HG02678 (cell line): ENCODE measurements at regions not wholly inside any gene's neighbourhood (a gene's known extent, or its start where the extent isn't known, plus 50 kb on each side); places are given as distances from the start of the nearest gene placed in this dataset.
"Not testable (repeated sequence)": the region's sequence is repeated elsewhere in the genome, so short reads cannot be mapped to it uniquely, and the experiment has no call there.

Source experiments
- ATAC-seq: cut with Tn5 transposase; IDR thresholded peaks from one replicate; pipeline ENCODE4 v1.9.1; 2021; ENCODE audit warnings: mild to moderate bottlenecking, moderate library complexity; ENCODE audit not compliant: unreplicated experiment

DNA sequence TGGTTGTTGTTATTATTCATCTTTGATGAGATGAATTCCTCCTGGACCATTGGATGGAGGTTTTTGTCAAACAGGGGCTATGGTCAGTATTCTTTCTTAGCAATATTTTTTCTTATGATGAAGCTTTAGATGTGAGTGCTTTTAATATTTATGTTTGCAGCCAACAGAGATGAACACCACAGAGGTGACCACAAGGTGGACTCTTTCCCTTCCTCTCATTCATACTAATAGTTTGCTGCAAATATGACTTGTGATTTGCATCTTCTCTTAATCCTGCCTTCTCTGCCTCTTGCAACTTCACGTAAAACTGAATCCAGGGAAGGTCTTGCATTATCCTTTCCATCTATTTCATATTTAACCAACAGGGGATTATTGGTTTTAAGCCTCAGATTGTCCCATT lies 473.1 kb upstream of the UBE2E2 start:
- no peak for ATAC-seq

DNA sequence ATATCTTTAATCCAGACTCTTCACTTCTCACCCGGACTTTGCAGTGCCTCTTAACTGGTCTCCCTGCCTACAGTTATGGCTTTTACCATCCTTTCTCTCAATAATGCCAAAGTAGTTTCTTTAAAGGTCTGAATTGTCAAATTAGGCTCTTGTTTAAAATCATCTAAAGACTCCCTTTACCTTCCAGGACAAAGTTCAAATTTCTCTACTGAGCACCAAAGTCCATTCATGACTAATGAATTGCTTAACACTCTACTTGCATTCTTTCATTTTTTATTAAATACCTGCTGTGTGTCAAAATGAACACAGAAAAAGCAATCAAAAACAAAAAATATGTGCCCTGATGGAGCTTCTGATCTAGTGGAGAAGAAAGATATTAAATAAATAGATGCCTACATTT lies 472.4 kb upstream of the UBE2E2 start:
- no peak for ATAC-seq

DNA sequence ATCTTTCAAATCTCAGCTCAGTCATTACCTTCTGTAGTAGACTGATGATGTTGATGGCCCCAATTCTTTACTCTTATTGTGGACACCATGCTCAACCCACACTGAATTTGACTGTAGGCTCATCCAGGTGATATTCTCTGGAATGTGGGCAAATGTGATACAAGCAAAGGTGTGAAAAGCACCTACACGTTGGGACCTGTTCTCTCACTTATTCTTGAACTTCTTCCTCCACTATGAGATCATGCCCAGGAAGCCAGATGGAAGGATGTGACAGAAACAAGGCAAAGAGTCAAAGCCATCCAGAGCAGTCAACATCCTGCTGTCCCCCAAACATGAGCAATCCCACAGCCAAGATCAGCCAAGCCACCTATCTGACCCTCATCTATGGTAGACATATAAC lies 471.2 kb upstream of the UBE2E2 start:
- ATAC-seq, result no peak

- ATAC-seq, result no peak
Measured at GRCh38 chr3:22732641-22733040, 470.5 kb upstream of the UBE2E2 start.

- no peak for ATAC-seq
Measured at GRCh38 chr3:22734207-22734606, 468.9 kb upstream of the UBE2E2 start.

- ATAC-seq, result no peak
Measured at GRCh38 chr3:22734756-22735155, 468.4 kb upstream of the UBE2E2 start.

GRCh38 chr3:22735373-22735772 lies 467.8 kb upstream of the UBE2E2 start:
- no peak for ATAC-seq

DNA sequence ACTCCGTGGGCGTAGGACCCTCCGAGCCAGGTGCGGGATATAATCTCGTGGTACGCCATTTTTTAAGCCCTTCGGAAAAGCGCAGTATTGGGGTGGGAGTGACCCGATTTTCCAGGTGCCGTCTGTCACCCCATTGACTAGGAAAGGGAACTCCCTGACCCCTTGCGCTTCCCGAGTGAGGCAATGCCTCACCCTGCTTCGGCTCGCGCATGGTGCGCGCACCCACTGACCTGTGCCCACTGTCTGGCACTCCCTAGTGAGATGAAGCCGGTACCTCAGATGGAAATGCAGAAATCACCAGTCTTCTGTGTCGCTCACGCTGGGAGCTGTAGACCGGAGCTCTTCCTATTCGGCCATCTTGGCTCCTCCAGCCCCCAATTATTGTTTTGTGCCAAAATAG lies 459.7 kb upstream of the UBE2E2 start:
- ATAC-seq, result not testable (repeated sequence)

GRCh38 chr3:22745321-22745720 lies 457.8 kb upstream of the UBE2E2 start:
- no peak for ATAC-seq

- ATAC-seq, result no peak
Measured at GRCh38 chr3:22746221-22746620, 456.9 kb upstream of the UBE2E2 start.

GRCh38 chr3:22748453-22749045 lies 454.6 kb upstream of the UBE2E2 start:
- ATAC-seq, result no peak

DNA sequence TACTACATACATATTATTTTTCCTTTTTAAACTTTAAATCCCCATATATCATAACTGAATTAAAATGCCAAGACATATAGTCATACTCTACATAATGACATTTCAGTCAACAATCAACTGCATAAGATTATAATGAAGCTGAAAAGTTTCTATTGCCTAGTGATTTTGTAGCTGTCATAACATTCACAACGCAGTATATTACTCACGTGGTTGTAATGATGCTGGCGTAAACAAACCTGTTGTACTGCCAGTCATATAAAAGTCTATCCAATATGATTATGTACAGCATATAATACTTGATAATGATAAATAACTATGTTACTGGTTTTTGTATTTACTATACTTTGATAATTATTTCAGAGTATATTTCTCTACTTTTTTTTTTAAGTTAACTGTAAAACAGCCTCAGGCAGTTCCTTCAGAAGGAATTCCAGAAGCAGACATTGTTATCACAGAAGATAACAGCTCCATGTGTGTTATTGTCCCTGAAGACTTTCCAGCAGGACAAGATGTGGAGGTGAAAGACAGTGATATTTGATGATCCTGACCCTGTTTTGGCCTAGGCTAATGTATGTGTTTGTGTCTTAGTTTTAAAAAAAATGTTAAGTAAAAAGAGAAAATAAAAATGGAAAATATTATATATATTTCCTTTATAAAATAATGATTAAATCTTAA lies 443.4 kb upstream of the UBE2E2 start:
- ATAC-seq, result no peak

DNA sequence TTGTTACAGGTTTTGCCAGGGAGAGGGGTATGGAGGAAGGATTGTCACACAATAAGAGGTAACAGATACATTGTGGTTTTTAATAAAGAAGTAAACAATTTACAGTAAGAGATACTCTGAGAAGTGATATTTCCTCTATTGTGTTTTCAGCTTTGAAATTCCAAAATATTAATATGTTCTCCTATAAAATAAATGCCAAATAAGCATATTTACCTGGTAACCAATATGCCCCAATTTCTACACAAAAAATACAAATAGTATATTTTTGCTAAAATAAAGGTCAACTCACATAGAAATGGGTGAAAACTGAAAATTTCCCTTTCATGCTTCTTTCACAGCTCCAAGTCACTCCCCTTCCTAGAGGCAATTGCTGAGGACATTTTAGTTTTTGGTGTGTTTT lies 437.4 kb upstream of the UBE2E2 start:
- no peak for ATAC-seq

DNA sequence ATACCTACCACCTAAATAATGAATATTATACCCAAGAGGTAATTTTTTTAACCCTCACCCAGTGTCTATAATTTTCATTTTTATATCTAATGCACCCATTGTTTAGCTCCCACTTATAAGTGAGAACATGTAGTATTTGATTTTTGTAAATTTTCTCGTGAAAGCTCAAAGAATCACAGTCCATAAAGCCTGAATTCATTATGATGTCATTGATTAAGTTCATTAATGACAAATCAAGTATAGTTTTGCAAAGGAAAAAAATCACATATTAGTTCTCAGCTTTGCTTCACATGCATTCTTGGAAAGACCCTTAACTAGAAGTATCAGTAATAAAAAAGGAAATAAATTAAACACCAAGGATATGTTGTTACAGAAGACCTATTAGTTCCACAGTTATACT lies 425.3 kb upstream of the UBE2E2 start:
- ATAC-seq, result no peak

DNA sequence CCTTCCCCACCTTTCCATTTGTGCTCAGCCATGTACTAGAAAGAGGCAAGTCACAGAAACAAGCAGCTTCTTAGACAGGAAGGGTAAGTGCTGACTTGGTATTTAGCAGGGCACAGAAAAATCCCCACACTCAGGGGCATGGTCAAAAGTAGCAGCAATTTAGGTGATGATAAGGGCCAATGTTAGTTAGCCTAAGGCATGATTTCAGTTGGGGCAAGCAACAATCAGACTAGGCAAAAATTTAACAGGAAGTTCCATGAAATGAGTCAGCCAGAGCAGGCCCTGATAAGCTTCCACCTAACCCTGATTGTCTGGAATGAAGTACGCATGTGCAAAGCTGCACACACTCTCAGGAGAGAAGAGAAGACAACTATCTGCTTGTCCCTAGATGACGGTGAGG lies 423.4 kb upstream of the UBE2E2 start:
- no peak for ATAC-seq

DNA sequence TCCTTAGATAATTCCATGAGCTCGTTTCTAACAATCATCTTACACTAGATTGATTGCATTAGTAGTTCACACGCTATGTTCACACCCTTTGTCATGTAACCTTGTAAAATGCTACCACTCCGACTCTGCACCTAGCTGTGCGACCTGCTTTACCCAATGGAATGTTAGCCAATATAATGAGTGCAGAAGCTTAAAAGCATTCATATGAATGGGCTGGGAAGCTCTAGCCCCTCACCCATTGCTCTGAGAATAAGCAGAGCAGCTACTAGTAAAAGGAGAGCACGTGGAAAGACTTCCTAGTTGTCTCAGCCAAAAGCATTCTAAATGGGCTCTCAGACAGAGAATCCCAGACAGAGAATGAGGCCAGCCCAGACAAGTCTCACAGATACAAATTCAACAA lies 410.6 kb upstream of the UBE2E2 start:
- no peak for ATAC-seq

DNA sequence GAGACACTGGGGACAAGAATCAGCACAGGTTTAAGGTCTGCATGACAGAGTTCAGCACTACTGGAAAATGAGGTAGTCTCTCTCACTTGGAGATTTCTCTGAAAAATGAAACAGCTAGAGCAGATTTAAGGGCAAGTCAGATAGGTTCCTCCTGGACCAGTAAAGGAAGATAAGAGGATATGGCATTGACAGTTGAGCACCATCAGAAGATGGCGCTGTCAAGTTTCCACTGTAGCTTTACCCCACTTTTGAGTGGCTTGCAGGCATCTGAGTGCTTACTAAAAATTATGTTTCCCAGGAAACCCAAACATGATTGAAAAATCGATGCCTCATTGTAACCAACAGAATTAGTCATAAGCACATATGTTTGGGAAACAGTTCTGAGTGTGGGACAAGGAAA lies 407.2 kb upstream of the UBE2E2 start:
- no peak for ATAC-seq

GRCh38 chr3:22798461-22798860 lies 404.7 kb upstream of the UBE2E2 start:
- ATAC-seq, result no peak

GRCh38 chr3:22819209-22819608 lies 383.9 kb upstream of the UBE2E2 start:
- ATAC-seq, result no peak

DNA sequence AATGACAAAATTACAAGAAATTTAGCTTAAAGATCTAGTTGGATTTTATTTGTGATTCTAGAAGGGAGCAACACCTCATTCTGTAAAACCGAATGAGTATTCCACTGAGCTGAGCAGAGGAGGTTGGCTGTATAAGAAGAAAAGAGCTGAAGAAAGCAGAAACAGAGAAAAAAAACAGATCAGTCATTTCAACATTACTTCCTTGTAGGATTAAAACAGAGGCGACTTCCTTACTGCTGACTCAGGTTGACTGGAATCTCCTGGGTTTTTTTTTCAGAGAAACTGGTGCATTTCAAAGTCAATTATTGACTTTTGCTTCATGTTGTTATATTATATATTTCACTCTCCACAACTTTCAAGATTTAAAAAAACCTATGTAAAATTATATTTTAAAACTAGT lies 368.1 kb upstream of the UBE2E2 start:
- no peak for ATAC-seq

DNA sequence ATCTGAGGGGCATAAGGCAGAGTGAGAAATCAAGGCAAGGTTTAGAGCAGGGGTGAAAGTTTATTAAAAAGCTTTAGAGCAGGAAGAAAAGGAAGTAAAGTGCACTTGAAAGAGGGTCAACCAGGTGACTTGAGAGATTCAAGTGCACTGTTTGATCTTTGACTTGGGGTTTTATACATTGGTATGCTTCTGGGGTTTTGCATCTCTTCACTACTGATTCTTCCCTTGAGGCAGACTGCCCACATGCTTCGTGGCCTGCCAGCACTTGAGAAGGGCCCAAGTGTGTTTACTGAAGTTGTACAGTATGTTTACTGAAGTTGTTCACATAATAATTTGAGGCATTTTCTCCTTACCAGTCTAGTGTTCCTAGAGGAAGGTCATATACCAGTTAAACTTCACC lies 367.0 kb upstream of the UBE2E2 start:
- ATAC-seq, result no peak

DNA sequence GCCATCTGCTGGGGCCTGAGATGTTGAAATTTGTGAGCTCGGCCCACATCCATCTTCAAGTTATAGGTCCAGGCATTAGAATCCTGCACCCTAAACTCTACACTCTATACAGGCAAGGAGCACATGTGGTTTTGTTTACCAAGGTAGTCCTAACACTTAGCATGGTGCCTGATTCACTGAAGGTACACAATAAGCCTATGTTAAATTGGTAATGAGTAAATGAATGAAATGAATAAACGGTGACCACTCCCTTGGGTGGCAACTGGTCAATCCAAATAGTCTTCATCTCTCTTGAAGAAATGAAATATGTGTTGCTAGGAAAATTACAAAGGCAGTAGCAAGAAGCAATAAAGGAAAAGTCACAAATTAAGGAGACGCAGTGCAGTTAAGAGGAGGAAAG lies 359.3 kb upstream of the UBE2E2 start:
- no peak for ATAC-seq

DNA sequence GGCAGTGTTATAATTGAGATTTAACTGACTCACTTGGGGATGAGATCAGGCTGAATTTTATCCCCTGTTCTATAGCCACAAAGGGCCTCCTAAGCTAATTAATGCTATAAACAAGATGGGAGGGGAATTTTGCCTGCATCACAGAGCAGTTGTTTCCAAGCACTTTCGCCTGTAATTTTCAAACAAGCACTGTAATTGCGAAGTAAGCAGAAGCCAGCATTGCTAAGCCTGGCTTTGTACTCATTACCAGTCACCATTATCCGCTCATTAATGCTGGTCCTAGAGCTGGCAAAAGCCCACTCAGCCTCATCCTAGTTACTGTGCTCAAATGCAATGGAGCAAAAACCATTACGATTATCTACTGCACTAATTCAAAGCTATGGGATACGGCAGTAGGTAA lies 356.6 kb upstream of the UBE2E2 start:
- ATAC-seq, result no peak
